NCI-H2227 treated with DMSO at 0.1 percent for 48 hours (cell line): ENCODE measurements at regions not wholly inside any gene's neighbourhood (a gene's known extent, or its start where the extent isn't known, plus 50 kb on each side); places are given as distances from the start of the nearest gene placed in this dataset.

ENCODE experiments used
- DNase-seq: peaks from one replicate; lab custom pipeline; 2025; lab: John Stamatoyannopoulos, UW

GRCh38 chr14:29459969-29460560 is 467.6 kb downstream of the PRKD1 start:
- DNase-seq, result no peak

GRCh38 chr14:29461101-29461500 is 466.5 kb downstream of the PRKD1 start:
- no peak for DNase-seq

- DNase-seq, result no peak
These were observed 466.1 kb downstream of the PRKD1 start for GRCh38 chr14:29461506-29461905.

- DNase-seq, result peak; percentile 33
These were observed 465.3 kb downstream of the PRKD1 start for GRCh38 chr14:29462321-29462720.

- DNase-seq, result no peak
These were observed 464.9 kb downstream of the PRKD1 start for GRCh38 chr14:29462772-29463171.

- DNase-seq, result peak; percentile 66
These were observed 463.8 kb downstream of the PRKD1 start for GRCh38 chr14:29463727-29464395.

- no peak for DNase-seq
These were observed 462.6 kb downstream of the PRKD1 start for GRCh38 chr14:29465095-29465494.

- DNase-seq, result no peak
These were observed 452.0 kb downstream of the PRKD1 start for GRCh38 chr14:29475641-29476040.

- no peak for DNase-seq
These were observed 441.5 kb downstream of the PRKD1 start for GRCh38 chr14:29486132-29486531.

- DNase-seq, result no peak
These were observed 437.7 kb downstream of the PRKD1 start for GRCh38 chr14:29489911-29490425.

- no peak for DNase-seq
These were observed 433.8 kb downstream of the PRKD1 start for GRCh38 chr14:29493849-29494248.

- DNase-seq, result no peak
These were observed 433.3 kb downstream of the PRKD1 start for GRCh38 chr14:29494312-29494711.

- no peak for DNase-seq
These were observed 423.7 kb downstream of the PRKD1 start for GRCh38 chr14:29503903-29504302.

- no peak for DNase-seq
These were observed 409.3 kb downstream of the PRKD1 start for GRCh38 chr14:29518335-29518734.

GRCh38 chr14:29521526-29522137 is 406.0 kb downstream of the PRKD1 start:
- peak; percentile 15 for DNase-seq
